SH-SY5Y (cell line): ENCODE measurements at regions not wholly inside any gene's neighbourhood (a gene's known extent, or its start where the extent isn't known, plus 50 kb on each side); places are given as distances from the start of the nearest gene placed in this dataset.

Experiments
- GATA2 ChIP-seq: IDR thresholded peaks from 2 replicates; pipeline ENCODE4 v1.6.1; 2011; ENCODE audit warnings: mild to moderate bottlenecking, low read depth, low read length
- GATA3 ChIP-seq: IDR thresholded peaks from 2 replicates; pipeline ENCODE4 v1.6.1; 2011; ENCODE audit warnings: low read depth, mild to moderate bottlenecking, low read length, moderate library complexity

DNA sequence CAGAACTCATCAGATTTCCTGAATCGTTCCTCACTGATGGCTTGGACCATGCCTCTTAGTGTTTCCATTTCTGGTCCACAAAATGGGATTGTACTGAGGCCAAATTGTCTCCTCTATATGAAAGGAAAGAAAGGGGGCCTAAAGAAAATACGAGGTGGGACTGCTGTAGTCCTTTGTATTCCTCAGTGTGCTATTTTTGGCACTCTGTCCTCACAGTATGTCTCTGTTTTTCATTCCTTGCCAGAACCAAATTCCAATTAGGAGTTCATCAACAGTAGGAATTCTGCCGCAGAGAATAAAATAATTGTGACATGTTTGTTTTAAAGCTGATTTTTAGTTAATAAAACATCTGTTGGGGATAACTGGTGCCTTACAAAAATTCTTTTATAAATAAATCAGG, 515.7 kb downstream of the SMARCA1 start:
- TF ChIP-seq GATA3 = no peak
- no peak for TF ChIP-seq GATA2
